ENCODE measurements at regions not wholly inside any gene's neighbourhood (a gene's known extent, or its start where the extent isn't known, plus 50 kb on each side); places are given as distances from the start of the nearest gene placed in this dataset.
A peak's percentile ranks its signal among the peaks of the same experiment; 100 is the strongest.

DNA sequence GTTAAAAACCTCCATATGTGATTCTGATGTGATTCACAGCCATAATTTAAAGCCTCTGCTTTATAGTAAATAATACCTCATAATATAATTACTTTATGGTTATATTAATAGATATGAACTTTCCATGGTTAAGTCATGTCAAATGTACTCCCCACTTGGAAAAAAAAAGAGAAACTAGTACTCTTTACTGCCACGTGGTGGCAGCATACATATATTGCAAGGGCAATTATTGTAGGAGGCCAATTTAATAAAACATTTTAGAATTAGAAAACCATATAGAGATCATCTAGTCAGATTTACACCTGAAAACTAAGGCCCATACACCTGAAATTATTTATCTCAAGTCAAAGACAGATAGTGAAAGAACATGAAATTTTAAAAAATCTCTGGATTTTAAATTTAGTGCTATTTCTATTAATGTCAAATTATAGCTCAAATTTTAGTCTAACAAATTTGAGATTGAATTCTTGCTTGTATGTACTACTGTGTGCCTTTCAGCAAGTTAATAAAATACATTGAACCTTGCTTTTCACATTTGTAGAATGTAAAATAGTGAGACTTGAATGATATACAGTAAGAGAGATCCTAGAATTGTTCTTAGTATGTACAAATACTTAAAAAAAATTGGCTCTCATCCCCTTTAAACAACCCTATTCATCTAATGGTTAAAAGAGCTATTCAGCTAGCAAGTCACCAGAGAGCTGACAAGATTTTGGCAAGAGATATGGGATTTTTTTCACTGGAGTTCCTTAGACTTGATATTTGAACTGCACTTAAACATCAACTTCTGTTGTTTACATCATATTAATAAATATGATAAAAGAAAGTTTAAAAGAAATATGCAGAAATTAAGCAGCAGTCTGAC is 603.8 kb downstream of the TLE4 start:
- Histone ChIP-seq H4K20me1 (ENCODE audit: insufficient read depth, poor library complexity, severe bottlenecking) (no peaks in the 10 kb centered on the region), H3K27ac (no peak overlapping the region), H3K27me3 (no peaks in the 10 kb centered on the region), H3K9me2 (replicated peaks; ENCODE audit: insufficient read depth) (no peaks in the 10 kb centered on the region), H3K4me1 (ENCODE audit: insufficient read depth) (no peaks in the 10 kb centered on the region), H2AFZ (no peak overlapping the region), H3K79me2 (no peaks in the 10 kb centered on the region), H3K4me3 (no peak overlapping the region), H3K36me3 (replicated peaks; ENCODE audit: insufficient read depth, low read depth) (no peaks in the 10 kb centered on the region), H3K9me3 (ENCODE audit: low read depth) (no peaks in the 10 kb centered on the region), H3K4me2 (no peak overlapping the region)
- 0% methylated on average over 1 of the region's 1 CpG for WGBS (ENCODE audit: low lambda C conversion rate, missing lambda C conversion rate)
- TF ChIP-seq, protein P1, sequence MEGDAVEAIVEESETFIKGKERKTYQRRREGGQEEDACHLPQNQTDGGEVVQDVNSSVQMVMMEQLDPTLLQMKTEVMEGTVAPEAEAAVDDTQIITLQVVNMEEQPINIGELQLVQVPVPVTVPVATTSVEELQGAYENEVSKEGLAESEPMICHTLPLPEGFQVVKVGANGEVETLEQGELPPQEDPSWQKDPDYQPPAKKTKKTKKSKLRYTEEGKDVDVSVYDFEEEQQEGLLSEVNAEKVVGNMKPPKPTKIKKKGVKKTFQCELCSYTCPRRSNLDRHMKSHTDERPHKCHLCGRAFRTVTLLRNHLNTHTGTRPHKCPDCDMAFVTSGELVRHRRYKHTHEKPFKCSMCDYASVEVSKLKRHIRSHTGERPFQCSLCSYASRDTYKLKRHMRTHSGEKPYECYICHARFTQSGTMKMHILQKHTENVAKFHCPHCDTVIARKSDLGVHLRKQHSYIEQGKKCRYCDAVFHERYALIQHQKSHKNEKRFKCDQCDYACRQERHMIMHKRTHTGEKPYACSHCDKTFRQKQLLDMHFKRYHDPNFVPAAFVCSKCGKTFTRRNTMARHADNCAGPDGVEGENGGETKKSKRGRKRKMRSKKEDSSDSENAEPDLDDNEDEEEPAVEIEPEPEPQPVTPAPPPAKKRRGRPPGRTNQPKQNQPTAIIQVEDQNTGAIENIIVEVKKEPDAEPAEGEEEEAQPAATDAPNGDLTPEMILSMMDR (IDR thresholded peaks at IDR 0.05; ENCODE audit: poor library complexity), result peak; percentile 76
- TF ChIP-seq EZH2phosphoT487 (IDR thresholded peaks at IDR 0.05; ENCODE audit: low read depth, severe bottlenecking, unreplicated experiment), result no peak
- DNase-seq (ENCODE audit: low spot score), result peak; percentile 57

- Histone ChIP-seq H3K79me2 (no peaks in the 10 kb centered on the region), H3K9me2 (replicated peaks; ENCODE audit: insufficient read depth) (no peaks in the 10 kb centered on the region), H3K9me3 (ENCODE audit: low read depth) (no peaks in the 10 kb centered on the region), H2AFZ (no peak overlapping the region), H3K36me3 (replicated peaks; ENCODE audit: insufficient read depth, low read depth) (no peaks in the 10 kb centered on the region), H3K4me3 (no peak overlapping the region), H3K4me2 (no peak overlapping the region), H4K20me1 (ENCODE audit: insufficient read depth, poor library complexity, severe bottlenecking) (no peaks in the 10 kb centered on the region), H3K27ac (no peak overlapping the region), H3K27me3 (no peaks in the 10 kb centered on the region), H3K4me1 (ENCODE audit: insufficient read depth) (no peaks in the 10 kb centered on the region)
- WGBS (ENCODE audit: low lambda C conversion rate, missing lambda C conversion rate), result 92% methylated on average over 4 of the region's 4 CpGs
- no peak for DNase-seq (ENCODE audit: low spot score)
- TF ChIP-seq, protein P1 (IDR thresholded peaks at IDR 0.05; ENCODE audit: poor library complexity), result no peak
- TF ChIP-seq EZH2 (IDR thresholded peaks at IDR 0.05; ENCODE audit: borderline replicate concordance) (no peak), EZH2phosphoT487 (IDR thresholded peaks at IDR 0.05; ENCODE audit: low read depth, severe bottlenecking, unreplicated experiment) (no peak)
These were observed 592.1 kb downstream of the TLE4 start for GRCh38 chr9:80163889-80164288.

DNA sequence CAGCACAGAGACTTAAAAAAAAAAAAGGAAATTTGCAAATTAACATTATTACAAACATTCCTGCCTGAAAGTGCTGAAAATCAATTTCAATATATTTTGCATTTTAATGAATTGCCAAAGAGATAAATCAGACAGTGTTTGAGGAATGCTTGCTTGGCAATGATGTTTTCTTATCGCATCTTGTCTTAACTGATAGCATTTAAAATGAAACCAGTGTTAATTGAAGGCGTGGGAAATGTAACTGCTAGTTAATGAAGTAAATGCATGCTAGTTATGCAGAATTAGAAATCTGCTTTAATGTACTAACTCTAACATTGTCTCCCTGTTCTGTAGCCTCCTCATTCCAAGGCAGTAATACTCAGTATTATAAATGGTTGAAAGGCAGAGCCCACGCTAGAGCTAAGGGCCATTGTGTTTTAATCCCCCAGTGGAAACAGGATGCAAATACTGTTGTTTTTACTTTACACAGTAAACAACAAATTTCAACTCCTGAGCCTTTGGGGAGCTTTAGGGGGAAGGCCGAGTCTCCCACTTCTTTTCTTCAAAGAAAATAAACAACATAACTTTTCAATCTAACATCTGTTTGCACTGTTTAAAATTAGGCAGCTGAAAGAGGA is 586.9 kb downstream of the TLE4 start:
- WGBS (ENCODE audit: low lambda C conversion rate, missing lambda C conversion rate), result 52% methylated on average over 4 of the region's 4 CpGs
- TF ChIP-seq, protein P1 (IDR thresholded peaks at IDR 0.05; ENCODE audit: poor library complexity), result no peak
- TF ChIP-seq EZH2phosphoT487 (IDR thresholded peaks at IDR 0.05; ENCODE audit: low read depth, severe bottlenecking, unreplicated experiment) (no peak), EZH2 (IDR thresholded peaks at IDR 0.05; ENCODE audit: borderline replicate concordance) (no peak)
- H3K4me3 ChIP-seq, result no peak overlapping the region
- H4K20me1 ChIP-seq (ENCODE audit: insufficient read depth, poor library complexity, severe bottlenecking), result no peaks in the 10 kb centered on the region
- H3K4me1 ChIP-seq (ENCODE audit: insufficient read depth), result peaks cover 3% of the 10 kb centered on the region
- H3K27me3 ChIP-seq, result no peaks in the 10 kb centered on the region
- no peak overlapping the region for H2AFZ ChIP-seq
- no peak overlapping the region for H3K27ac ChIP-seq
- H3K9me3 ChIP-seq (ENCODE audit: low read depth), result no peaks in the 10 kb centered on the region
- H3K79me2 ChIP-seq, result no peaks in the 10 kb centered on the region
- H3K4me2 ChIP-seq, result peak overlapping the region; percentile 64
- H3K9me2 ChIP-seq (replicated peaks; ENCODE audit: insufficient read depth), result no peaks in the 10 kb centered on the region
- DNase-seq (ENCODE audit: low spot score), result no peak
- no peaks in the 10 kb centered on the region for H3K36me3 ChIP-seq (replicated peaks; ENCODE audit: insufficient read depth, low read depth)

Measured in hepatocyte (in vitro differentiated cells).